ENCODE measurements at regions not wholly inside any gene's neighbourhood (a gene's known extent, or its start where the extent isn't known, plus 50 kb on each side); places are given as distances from the start of the nearest gene placed in this dataset.
"Not testable (repeated sequence)": the region's sequence is repeated elsewhere in the genome, so short reads cannot be mapped to it uniquely, and the experiment has no call there.

- TF ChIP-seq CTCF (IDR thresholded peaks at IDR 0.05; ENCODE audit: control insufficient read depth, extremely low read depth, insufficient read depth) = no peak
- no peak for DNase-seq (ENCODE audit: low read depth)
- H3K4me3 ChIP-seq (ENCODE audit: low read depth, low read length) = no peak overlapping the region
Measured at GRCh38 chrX:108875548-108875947, 139.2 kb upstream of the IRS4 start.

- not testable (repeated sequence) for DNase-seq (ENCODE audit: low read depth); H3K4me3 ChIP-seq (ENCODE audit: low read depth, low read length)
Measured at GRCh38 chrX:108843039-108843438, 106.7 kb upstream of the IRS4 start.

GRCh38 chrX:108833993-108834392 is 97.6 kb upstream of the IRS4 start:
- no peak for DNase-seq (ENCODE audit: low read depth)
- TF ChIP-seq CTCF (IDR thresholded peaks at IDR 0.05; ENCODE audit: control insufficient read depth, extremely low read depth, insufficient read depth) = no peak
- H3K4me3 ChIP-seq (ENCODE audit: low read depth, low read length) = no peak overlapping the region

GRCh38 chrX:108811891-108812290 is 75.5 kb upstream of the IRS4 start:
- no peak for DNase-seq (ENCODE audit: low read depth)
- H3K4me3 ChIP-seq (ENCODE audit: low read depth, low read length) = no peak overlapping the region
- TF ChIP-seq CTCF (IDR thresholded peaks at IDR 0.05; ENCODE audit: control insufficient read depth, extremely low read depth, insufficient read depth) = no peak

GRCh38 chrX:108795240-108795639 is 58.9 kb upstream of the IRS4 start:
- no peak for TF ChIP-seq CTCF (IDR thresholded peaks at IDR 0.05; ENCODE audit: control insufficient read depth, extremely low read depth, insufficient read depth)
- no peak overlapping the region for H3K4me3 ChIP-seq (ENCODE audit: low read depth, low read length)
- DNase-seq (ENCODE audit: low read depth) = no peak
